ENCODE measurements at regions not wholly inside any gene's neighbourhood (a gene's known extent, or its start where the extent isn't known, plus 50 kb on each side); places are given as distances from the start of the nearest gene placed in this dataset.

DNA sequence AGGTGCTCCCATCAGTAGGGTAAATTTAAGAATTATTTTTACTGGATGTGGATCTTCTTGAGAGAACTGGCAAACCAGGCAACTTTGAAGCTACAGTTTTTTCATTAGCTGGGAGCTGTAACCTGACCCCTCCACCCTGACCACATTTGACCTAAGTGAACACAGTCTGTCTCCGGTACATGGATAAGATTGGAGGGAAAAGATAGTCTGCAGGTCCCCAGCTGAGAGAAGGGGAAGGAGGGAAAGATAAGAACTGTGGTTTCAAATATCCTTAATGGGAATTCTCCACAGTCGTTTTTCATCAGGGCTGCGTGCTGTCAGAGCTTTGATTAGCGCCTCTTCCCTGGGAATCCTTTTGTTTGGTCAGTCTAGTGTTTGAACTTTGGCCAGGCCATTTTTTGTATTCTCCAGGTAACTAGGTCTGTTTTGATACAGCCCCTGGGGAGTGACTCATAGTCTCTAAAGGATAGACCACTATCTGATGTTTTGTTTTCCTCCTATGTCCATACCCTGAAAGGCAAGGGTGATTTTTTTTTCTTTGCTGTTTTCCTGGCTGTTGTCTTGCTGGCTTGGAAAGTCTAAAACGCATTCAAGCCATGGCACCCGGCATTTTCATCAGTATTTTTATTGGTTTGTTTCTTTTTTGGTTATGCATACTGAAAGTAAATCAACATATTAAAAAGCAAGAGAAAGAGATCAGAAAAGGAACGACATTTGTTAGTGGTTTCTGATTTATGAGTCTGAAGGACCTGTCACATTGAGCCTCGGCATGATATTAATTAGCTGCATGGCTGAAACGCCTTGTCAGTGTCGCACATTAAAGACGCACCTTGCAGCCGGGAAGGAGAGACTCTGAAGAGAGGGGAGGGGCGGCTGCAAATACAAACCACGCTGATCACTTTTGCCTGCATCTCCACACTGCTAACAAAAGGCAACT, 183.4 kb upstream of the FN1 start:
- DNase-seq (ENCODE audit: low read depth), result no peak

DNA sequence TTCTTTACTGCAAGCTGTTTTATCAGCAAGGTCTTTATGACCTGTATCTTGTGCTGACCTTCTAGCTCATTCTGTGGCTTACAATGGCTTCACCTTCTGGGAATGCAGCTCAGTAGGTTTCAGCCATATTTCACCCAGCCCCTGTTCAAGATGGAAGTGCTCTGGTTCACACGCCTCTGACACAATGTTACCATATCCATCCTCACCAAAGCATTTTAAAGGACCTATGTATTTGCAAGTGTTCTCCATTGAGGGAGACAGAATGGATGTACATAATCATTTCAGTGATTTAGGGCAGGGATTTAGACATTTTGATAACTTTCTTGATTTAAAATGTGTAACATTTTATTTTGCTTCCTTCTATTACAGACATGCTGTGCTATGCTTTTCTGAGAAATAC, 182.3 kb upstream of the FN1 start:
- DNase-seq (ENCODE audit: low read depth), result no peak

DNA sequence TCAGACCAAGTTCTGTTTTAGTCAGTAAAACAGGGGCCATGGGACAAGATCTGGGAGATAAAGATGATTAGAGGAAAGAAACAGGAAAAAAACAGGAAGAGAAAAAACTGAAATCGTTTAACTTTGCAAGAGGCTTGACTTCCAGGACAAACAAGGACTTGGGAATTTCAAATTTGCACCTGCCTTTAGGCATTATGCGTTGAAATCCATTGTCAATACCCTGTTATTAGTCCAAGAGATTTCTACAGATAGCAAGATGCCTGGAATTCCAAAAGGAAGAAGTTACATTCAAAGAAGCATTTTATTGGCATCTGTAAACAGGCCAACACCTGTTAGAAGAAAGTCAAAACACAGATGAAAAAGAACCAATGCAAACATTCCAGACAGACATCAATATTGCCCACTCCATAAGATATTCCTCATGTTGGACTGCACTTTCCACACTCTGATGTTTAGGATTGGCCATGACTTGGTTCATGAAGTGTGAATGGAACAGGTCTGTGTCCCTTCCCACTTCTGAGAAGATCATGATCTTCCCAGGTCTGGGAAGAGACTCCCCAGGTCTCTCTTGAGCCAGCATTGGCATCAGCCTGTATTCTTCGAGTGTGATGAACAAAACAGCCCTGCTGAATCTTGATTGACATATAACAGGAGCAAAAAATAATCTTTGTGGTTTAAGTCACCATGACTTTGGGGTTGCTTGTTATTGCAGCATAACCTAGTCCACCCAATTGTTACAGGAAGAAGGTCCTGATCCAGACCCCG, 181.4 kb upstream of the FN1 start:
- DNase-seq (ENCODE audit: low read depth), result no peak

DNA sequence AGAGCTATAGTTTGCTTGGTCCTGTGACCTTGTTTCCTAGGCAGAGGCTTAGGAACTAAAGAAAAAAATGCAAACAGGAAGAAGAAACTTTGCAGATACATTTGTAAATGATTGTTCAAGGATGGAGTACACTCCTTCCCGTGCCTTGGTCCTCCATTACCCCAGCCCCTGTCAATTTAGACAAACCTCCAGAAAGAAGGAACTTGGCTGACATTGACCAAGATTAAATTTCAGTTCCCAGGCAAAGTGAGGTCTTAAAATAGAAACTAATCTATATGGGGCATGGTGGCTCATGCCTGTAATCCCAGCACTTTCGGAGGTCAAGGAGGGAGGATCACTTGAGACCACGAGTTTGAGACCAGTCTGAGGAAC, 179.9 kb upstream of the FN1 start:
- no peak for DNase-seq (ENCODE audit: low read depth)

DNA sequence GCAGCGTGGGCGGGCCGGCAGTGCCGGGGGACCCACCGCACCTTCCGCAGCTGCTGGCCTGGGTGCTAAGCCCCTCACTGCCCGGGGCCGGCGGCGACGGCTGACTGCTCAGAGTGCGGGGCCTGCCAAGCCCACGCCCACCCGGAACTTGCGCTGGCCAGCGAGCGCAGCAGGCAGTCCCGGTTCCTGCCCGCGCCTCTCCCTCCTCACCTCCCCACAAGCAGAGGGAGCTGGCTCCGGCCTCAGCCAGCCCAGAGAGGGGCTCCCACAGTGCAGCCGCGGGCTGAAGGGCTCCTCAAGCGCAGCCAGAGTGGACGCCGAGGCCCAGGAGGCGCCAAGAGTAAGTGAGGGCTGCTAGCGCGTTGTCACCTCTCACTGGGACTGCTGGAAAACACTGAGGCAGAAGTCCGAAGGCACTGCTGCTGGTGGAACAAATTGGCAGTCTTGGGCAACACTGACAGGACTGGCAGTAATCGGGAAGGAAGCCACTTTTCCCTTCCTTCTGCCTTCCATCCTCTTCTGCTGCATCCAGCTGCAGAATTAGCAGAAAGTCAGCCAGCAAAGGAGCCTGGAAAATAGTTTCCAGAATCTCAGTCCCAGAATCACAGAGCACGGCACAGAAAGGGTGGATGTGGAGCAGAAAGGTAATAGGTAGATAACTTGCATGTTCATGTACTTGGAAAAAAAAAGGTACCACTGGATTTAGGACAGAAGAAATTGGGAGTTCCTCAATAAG, 179.4 kb upstream of the FN1 start:
- DNase-seq (ENCODE audit: low read depth), result no peak

DNA sequence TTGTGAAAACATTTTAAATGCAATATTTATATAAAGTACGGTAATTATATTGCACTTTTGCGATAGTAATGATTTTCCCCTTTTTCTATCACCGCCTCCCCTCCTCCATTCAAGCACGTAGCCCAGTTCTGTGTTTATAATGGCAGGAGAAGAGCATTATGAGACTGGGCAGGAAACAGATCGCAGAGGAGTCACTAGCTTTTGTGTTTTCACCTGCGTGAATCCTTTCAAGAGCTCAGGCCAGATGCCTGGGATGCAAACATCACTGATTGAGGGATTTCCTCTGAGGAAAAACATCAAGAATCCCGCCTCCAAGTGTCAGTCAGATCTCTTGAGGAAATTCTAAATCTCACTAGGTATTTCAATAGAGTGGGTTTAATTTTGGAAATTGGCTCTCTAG, 178.4 kb upstream of the FN1 start:
- DNase-seq (ENCODE audit: low read depth), result no peak

DNA sequence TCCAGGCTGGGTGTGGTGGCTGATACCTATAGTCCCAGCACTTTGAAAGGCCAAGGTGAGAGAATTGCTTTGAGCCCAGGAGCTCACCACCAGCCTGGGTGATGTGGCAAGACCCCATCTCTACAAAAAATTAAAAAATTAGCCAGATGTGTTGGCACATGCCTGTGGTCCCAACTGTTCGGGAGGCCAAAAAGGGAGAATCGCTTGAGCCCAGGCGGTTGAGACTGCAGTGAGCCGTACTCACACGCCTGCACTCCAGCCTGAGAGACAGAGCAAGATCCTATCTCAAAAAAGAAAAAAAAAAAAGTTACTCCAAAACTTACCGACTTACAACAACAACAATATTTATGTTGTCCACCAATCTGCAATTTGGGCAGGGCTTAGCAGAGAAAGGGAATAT, 178.0 kb upstream of the FN1 start:
- no peak for DNase-seq (ENCODE audit: low read depth)

DNA sequence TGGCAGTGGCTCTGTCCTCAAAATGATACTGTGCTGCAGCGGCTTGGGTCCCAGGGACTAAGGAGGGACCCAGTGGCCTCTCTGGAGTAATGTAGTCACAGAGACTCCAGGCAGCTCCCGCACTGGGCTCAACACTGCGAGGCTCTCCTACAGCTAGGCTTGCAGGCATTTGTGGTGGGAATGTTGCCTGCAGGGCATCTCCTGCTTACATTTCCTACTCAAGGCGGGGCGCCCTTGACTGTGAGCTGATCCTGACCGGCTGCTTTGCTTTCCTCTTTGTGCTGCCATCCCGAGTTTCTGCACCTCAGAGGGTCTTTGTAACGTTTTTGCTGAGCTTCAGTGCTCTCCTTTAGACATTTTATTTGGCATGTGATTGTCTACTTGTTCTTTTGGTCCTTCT, 177.4 kb upstream of the FN1 start:
- no peak for DNase-seq (ENCODE audit: low read depth)

DNA sequence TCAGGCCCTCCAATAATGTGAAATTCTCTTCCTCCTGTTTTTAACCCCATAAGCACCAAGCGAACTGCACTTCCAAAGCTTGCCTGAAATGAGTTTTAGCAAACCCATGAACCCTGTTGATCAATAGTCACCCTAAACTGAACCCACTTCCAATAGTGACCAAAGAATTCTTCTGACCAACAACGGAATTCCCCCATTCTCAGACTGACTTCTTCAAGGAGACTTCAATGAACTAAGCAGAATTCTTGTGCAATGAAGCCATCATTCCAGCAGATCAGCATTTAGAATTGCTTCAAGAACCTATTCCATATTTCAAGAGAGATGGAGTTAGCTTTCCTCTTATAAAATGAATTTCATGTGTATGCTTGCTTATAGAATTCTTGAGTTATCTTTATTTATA, 176.9 kb upstream of the FN1 start:
- DNase-seq (ENCODE audit: low read depth), result no peak

DNA sequence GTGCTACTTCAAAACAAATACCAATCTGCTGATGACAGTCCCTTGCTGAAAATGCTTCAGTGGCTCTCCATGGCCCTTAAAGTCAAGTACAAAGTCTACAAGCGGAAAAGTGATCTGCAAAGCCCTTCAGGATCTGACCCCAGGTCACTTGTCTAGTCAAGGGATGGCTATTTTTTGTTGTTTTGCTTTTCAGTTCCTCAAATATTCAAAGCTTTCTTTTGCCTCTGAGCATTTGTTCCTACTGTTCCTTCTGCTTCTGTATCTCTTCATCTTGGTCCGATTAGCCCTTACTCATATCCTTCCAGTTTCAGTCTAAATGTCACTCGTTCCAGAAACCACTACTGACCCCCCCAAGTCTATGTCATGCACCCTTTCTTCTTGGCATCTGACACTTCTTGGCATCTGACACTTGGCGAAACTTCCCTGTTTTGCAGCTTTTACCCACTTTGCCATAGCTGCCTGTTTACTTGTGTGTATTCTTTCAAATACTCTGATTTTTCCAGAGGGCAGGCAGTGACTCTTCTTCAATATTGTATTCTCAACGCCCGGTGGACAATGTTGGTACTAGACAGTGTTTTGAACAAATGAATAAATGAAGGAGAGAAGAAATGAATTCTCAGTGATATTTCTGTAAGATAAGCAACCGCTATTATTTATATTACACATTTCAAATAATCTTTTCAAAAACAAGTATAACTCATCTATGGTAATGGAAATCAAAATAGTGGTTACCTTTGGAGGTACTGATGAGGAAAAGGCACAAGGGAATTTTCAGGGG, 175.9 kb upstream of the FN1 start:
- no peak for DNase-seq (ENCODE audit: low read depth)

DNA sequence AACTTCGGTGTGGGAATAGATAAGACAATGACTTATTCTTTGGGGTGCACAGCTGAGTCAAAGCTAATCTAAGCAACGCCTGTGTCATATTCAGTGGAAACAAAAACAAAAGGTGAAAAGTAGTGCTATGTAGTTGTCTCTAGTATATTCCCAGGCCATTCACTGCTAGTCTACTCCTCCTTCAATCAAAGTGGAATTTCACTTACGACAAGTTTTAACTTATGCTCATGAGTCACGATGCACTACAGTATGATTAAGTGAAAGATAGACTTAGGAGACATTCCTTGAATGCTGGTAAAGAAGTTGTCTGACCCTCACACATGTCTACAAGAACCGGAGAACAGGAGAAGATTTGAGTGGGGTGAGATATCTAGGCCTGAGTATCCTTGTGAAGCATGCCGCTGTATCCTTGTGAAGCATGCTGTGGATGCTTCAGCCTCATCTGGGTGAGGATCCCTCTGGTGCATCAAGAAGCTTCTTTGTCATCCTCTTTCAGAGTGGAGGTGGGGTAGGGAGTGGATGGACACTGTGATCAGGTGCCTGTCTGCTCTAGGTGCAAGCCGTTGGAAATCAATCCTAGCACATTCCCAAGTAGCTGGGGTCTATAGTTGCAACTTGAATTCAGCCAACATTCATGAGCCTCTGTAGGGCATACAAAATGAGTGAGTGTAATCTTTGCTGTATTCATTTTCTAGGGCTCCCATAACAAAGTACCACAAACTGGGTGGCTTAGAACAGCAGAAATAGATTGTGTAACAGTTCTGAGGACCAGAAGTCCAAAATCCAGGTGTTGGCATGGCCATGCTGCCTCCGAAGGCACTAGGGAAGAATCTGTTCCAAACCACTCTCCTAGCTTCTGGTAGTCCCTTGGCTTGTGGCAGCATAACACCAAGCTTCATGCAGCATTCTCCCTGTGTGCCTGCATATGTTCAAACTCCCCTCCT, 173.5 kb upstream of the FN1 start:
- DNase-seq (ENCODE audit: low read depth), result no peak

DNA sequence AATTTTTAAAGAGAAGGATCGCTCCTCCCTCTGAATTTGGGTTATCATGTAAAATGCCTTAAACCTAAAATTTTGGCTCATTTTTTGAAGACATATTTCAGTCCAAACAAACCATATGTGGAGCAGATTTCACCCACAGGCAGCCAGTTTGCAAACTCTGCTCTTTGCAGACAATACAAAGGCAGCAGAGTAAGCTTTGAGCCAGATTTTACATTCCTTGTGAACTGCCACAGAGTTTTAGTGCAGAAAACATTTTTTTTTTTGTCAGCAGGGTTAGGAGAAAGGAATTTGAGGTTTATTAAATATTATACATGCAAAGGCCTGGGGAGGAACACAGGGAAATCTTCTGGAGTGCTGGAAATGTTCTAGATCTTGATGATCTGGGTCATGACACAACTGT, 171.9 kb upstream of the FN1 start:
- DNase-seq (ENCODE audit: low read depth), result no peak

DNA sequence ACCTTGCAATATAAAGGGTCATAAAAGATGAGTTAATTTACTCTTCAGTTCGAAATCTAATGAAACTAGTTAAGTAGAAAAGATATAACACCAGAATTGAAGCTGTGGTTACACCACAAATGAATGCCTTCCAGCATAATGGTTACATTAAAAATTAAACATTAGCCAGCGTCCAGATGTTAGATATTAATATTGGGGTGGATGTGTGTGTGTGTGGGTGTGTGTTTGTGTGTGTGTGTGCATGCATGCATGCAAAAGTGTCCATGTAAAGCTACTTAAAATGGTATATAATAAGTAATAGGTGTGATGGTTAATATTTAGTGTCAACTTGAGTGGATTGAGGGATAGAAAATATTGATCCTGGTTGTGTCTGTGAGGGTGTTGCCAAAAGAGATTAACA, 170.4 kb upstream of the FN1 start:
- no peak for DNase-seq (ENCODE audit: low read depth)

DNA sequence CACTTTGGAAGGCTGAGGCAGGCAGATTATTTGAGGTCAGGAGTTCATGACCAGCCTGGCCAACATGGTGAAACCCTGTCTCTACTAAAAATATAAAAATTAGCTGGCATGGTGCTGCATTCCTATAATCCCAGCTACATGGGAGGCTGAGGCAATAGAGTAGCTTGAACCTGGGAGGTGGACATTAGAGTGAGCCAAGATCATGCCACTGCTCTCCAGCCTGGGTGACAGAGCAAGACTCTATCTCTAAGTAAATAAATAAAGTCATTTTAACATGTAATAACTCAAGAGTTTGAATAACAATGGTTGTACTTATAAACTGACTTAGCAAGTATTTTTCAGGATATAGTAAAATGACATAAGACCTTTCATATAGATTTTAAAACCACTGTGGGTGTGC, 169.3 kb upstream of the FN1 start:
- no peak for DNase-seq (ENCODE audit: low read depth)

DNA sequence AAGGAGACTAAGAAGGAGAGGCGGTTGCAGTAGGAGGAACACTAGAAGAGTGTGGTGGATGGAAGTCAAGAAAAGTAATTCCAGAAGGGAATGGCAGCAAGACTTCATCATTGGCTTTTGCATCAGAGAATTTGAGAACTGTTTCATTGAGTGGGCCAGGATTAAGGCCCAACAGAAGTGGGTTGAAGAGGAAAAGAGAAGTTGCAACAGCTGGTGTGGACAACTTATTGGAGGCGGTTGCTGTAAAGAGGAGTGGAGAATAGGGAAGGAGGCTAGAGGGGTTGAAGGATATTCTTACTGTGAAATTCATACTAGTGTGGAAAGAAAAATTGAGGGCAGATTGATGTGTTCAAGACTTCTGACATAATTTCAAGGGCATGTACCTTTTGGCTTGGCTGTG, 168.7 kb upstream of the FN1 start:
- DNase-seq (ENCODE audit: low read depth), result no peak

DNA sequence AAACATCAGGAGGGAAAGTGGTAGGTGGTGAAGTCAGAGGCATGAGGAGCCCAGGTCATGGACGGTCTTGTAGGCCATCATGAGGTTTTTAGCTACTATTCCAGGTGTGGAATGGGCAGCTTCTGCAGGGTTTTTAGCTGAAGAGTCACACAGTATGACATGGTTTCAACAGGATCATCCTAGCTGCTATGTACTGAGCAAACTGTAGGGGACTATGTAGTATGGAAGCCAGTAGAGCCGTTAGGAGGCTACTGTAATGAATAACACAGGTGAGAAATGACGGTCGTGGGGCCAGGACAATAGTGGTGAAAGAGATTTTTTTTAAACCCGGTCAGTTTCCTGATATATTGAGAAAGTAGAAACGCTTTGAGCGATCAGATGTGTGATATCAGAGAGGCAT, 167.6 kb upstream of the FN1 start:
- DNase-seq (ENCODE audit: low read depth), result no peak

DNA sequence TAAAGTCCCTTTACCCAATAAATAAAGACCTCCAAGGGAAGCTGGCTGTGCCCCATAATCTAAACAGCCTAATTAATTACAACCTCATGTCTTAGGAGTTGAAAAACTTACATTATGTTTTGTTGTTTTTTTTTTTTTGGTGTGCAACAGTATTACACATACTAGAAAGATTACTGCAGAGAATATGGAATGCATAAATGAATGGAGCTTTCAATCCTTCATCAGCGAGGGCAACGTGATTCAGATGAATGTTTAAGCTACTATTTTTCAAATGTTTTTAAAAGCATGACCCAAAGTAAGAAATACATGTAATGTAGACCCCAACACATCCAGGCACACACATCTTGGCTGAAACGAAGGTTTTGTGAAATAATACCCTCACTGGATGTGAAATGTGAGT, 167.1 kb upstream of the FN1 start:
- no peak for DNase-seq (ENCODE audit: low read depth)

DNA sequence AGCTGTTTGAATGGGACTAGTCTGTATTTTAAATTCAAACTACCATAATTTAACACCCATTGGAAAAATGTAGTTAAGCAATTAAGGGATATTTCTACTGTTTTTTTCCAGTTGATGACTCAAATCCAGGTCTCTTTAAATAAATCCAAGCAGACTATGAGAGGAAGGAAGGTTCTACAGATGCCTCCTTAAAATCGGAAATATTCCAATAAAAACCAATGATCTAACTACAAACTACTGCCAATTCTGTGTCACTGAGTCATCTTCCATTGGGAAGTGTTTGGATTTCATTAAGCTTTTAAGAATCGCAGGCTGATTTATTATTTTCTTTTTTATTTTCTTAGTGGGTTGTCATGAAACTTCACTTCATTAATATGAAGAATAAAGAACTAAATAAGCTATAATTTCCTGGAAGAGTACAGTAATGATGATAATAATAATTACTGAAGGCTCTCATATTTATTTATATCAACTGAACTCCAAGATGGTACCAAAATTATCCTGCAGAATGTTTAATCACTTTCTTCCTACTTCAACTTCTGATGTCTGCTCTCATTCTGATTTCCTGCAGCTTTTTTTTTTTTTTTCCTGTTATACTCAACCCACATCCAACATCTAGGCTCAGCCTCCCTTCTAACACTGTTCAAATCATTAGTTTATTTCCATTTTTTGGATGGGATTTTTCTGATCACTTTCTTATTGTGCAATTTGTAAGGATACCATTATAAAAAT, 166.3 kb upstream of the FN1 start:
- DNase-seq (ENCODE audit: low read depth), result no peak

DNA sequence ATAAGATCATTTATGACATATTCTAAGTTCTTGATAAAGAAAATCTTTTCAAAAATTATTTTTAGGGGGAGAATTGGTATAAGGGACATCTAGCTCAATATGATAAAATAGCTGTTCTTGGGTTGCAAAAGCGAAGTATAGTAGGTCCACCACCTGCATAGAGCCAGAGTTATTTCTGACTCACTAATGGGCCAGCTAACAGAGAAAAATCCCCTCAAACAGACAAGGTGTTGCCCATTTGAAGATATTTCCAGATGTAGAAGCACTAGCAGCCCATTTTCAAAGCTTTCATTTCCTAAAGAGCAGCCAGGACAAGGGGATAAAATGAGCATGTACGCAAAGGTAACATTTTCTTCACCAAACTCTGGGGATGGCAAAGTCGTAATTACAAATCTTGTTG, 165.7 kb upstream of the FN1 start:
- no peak for DNase-seq (ENCODE audit: low read depth)

DNA sequence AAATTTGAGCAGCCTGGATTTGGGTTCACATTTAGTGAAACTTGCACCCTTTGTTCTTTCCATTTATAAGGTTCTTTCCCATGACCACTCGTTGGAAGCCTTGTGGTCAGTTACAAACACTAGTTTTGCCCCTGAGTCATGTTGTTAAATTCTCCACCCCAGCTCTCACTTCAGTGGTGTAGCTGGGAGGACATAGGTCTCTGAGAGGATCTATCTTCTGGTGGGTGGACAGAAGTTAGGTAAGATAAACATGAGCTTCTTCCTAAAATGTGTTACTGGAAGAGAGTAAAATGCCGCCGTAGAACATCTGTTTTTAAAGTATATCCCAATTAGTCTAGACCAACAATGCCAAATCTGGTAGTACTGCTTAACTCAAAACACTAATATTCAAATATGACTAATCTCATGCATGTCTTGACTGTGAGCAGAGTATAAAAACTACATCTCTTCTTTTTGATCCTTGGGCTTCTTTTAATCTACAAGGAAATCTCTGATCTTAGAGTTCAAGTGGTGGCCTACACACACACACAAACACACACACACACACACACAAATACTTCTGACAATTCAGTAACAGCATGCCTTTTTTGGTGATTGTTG, 162.6 kb upstream of the FN1 start:
- DNase-seq (ENCODE audit: low read depth), result no peak

Measured in HS-27A (cell line).